ENCODE measurements at regions not wholly inside any gene's neighbourhood (a gene's known extent, or its start where the extent isn't known, plus 50 kb on each side); places are given as distances from the start of the nearest gene placed in this dataset.

DNA sequence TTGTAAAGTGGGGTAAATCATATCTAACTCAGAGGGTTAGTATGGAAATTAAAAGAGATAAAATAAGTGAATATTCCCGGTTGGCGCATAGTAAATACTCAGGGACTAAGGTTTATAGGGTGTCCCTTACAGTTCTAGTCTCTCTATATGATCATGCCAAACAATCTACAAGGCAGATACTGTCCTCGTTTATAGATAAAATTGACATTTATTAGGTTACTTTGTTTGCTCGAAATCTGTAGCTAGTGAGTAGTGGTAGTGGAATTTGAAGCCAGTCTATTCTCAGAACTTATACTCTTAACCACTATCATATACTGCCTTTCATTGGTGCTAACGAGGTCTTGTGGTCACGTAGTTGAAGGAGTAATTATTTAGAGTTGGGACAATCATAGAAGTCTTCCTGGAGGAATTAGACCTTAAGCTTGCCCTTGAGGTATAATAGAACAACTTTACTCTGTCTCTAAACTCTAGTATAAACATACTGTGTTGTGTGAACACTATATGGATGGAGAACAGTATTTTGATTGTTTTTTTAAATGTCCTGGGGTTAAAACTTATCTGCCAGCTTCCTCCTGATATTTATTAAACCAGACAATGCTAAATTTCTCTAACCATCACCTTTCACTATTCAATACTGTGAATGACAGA, 324.0 kb downstream of the STIM2 start:
- TF ChIP-seq, protein P1, sequence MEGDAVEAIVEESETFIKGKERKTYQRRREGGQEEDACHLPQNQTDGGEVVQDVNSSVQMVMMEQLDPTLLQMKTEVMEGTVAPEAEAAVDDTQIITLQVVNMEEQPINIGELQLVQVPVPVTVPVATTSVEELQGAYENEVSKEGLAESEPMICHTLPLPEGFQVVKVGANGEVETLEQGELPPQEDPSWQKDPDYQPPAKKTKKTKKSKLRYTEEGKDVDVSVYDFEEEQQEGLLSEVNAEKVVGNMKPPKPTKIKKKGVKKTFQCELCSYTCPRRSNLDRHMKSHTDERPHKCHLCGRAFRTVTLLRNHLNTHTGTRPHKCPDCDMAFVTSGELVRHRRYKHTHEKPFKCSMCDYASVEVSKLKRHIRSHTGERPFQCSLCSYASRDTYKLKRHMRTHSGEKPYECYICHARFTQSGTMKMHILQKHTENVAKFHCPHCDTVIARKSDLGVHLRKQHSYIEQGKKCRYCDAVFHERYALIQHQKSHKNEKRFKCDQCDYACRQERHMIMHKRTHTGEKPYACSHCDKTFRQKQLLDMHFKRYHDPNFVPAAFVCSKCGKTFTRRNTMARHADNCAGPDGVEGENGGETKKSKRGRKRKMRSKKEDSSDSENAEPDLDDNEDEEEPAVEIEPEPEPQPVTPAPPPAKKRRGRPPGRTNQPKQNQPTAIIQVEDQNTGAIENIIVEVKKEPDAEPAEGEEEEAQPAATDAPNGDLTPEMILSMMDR (IDR thresholded peaks at IDR 0.05): no peak
- TF ChIP-seq POLR2AphosphoS5 (IDR thresholded peaks at IDR 0.05) (no peak), POLR2A (IDR thresholded peaks at IDR 0.05) (no peak)
